Liver (tissue), 3 donors: ENCODE measurements at regions not wholly inside any gene's neighbourhood (a gene's known extent, or its start where the extent isn't known, plus 50 kb on each side); places are given as distances from the start of the nearest gene placed in this dataset.

ENCODE experiments used
- GABPA ChIP-seq, 2 donors: IDR thresholded peaks in 1 of 2; conservative IDR thresholded peaks in 1 of 2; 2 replicates each; pipeline ENCODE4 v1.6.1; 2016; ENCODE audit warnings: antibody characterized with exemption in 2 of 2, mild to moderate bottlenecking in 1 of 2, moderate library complexity in 1 of 2
- JUND ChIP-seq, 2 donors: IDR thresholded peaks; 2 replicates each; pipeline ENCODE4 v1.6.1; 2016; ENCODE audit warnings: antibody characterized with exemption in 2 of 2
- TAF1 ChIP-seq: conservative IDR thresholded peaks from 2 replicates; pipeline ENCODE4 v1.6.1; 2016; ENCODE audit warnings: antibody characterized with exemption, mild to moderate bottlenecking
- TF ChIP-seq, protein P1 (sequence below): fragments of 150-350 bp; IDR thresholded peaks from 2 replicates; pipeline ENCODE4 v1.5.1; 2017; ENCODE audit warnings: improper control_type of control experiment, low read depth, low read length; ENCODE audit not compliant: missing input control
- TF ChIP-seq, protein P2 (sequence below): IDR thresholded peaks from 2 replicates; pipeline ENCODE4 v1.6.1; 2016; ENCODE audit warnings: antibody characterized with exemption
- donor health status: healthy.
- donor health status: healthy.

DNA sequence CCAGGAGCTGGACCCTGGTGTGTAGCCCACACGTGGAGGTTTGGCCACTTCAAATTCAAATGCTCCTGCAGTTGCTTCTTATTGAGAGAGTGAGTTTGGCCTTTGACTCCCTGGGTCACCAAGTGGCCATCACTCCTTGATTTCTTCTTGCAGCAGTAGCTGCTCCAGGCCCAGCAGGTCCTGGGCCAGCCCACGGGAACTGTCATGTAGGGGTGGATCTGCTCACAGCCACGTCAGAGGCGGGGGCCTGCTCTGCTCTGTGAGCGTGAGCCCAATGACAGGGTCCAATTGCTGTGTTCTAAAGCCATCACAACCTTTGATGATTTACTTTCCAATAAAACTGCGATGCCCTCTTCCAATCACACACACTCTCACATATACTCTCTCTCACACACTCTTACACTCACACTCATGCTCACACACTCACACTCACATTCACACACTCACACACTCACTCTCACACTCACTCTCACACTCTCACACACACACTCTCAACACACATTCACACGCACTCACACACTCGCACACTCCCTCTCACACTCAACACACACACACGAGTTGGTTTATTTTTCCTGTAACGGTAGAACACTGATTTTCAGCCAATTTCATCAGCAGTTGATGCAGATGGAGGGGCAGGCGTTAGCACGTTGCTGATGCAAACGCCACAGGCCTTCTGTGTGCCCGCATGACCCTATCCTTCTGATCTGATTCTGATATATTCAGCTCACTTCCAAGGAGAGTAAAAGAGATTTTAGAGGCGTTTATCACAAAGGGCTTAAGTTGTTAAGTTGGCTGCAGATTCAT, 210.7 kb upstream of the PPP2R2D start:
- no peak for TF ChIP-seq JUND (IDR thresholded peaks at IDR 0.05)
- TF ChIP-seq, protein P1, sequence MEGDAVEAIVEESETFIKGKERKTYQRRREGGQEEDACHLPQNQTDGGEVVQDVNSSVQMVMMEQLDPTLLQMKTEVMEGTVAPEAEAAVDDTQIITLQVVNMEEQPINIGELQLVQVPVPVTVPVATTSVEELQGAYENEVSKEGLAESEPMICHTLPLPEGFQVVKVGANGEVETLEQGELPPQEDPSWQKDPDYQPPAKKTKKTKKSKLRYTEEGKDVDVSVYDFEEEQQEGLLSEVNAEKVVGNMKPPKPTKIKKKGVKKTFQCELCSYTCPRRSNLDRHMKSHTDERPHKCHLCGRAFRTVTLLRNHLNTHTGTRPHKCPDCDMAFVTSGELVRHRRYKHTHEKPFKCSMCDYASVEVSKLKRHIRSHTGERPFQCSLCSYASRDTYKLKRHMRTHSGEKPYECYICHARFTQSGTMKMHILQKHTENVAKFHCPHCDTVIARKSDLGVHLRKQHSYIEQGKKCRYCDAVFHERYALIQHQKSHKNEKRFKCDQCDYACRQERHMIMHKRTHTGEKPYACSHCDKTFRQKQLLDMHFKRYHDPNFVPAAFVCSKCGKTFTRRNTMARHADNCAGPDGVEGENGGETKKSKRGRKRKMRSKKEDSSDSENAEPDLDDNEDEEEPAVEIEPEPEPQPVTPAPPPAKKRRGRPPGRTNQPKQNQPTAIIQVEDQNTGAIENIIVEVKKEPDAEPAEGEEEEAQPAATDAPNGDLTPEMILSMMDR: no peak
- TF ChIP-seq, protein P2, sequence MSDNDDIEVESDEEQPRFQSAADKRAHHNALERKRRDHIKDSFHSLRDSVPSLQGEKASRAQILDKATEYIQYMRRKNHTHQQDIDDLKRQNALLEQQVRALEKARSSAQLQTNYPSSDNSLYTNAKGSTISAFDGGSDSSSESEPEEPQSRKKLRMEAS: no peak
- TF ChIP-seq TAF1: no peak
- no peak for TF ChIP-seq GABPA (IDR thresholded peaks at IDR 0.05 in 1 of 2, conservative IDR thresholded peaks at IDR 0.05 in 1 of 2)
